ENCODE measurements at regions not wholly inside any gene's neighbourhood (a gene's known extent, or its start where the extent isn't known, plus 50 kb on each side); places are given as distances from the start of the nearest gene placed in this dataset.

- TF ChIP-seq CTCF (IDR thresholded peaks at IDR 0.05) (no peak), POLR2AphosphoS5 (IDR thresholded peaks at IDR 0.05) (no peak)
Measured at GRCh38 chr14:55767286-55767685, 187.3 kb downstream of the KTN1 start.
